ENCODE measurements at regions not wholly inside any gene's neighbourhood (a gene's known extent, or its start where the extent isn't known, plus 50 kb on each side); places are given as distances from the start of the nearest gene placed in this dataset.

- TF ChIP-seq EZH2phosphoT487 (IDR thresholded peaks at IDR 0.05; ENCODE audit: low read depth, severe bottlenecking, unreplicated experiment) (no peak), CTCF (IDR thresholded peaks at IDR 0.05; ENCODE audit: poor library complexity) (no peak), EZH2 (IDR thresholded peaks at IDR 0.05; ENCODE audit: borderline replicate concordance) (no peak)
- Histone ChIP-seq H3K36me3 (replicated peaks; ENCODE audit: insufficient read depth, low read depth) (no peaks in the 10 kb centered on the region), H3K4me1 (ENCODE audit: insufficient read depth) (peaks cover 18% of the 10 kb centered on the region), H2AFZ (no peak overlapping the region), H3K9me2 (replicated peaks; ENCODE audit: insufficient read depth) (no peaks in the 10 kb centered on the region), H4K20me1 (ENCODE audit: insufficient read depth, poor library complexity, severe bottlenecking) (no peaks in the 10 kb centered on the region), H3K4me3 (no peak overlapping the region), H3K79me2 (no peaks in the 10 kb centered on the region), H3K4me2 (no peak overlapping the region), H3K9me3 (ENCODE audit: low read depth) (no peaks in the 10 kb centered on the region), H3K27ac (no peak overlapping the region), H3K27me3 (no peaks in the 10 kb centered on the region)
- 60% methylated on average over 6 of the region's 6 CpGs for WGBS (ENCODE audit: low lambda C conversion rate, missing lambda C conversion rate)
- DNase-seq (ENCODE audit: low spot score): no peak
Observed at GRCh38 chr3:59446775-59447465, 397.1 kb upstream of the CFAP20DC start.

GRCh38 chr3:59444676-59445075 lies 394.9 kb upstream of the CFAP20DC start:
- H3K79me2 ChIP-seq: no peaks in the 10 kb centered on the region
- no peaks in the 10 kb centered on the region for H4K20me1 ChIP-seq (ENCODE audit: insufficient read depth, poor library complexity, severe bottlenecking)
- peaks cover 11% of the 10 kb centered on the region for H3K4me1 ChIP-seq (ENCODE audit: insufficient read depth)
- H3K27me3 ChIP-seq: no peaks in the 10 kb centered on the region
- no peak overlapping the region for H3K27ac ChIP-seq
- H3K4me2 ChIP-seq: no peak overlapping the region
- H3K9me3 ChIP-seq (ENCODE audit: low read depth): no peaks in the 10 kb centered on the region
- H3K36me3 ChIP-seq (replicated peaks; ENCODE audit: insufficient read depth, low read depth): no peaks in the 10 kb centered on the region
- DNase-seq (ENCODE audit: low spot score): no peak
- TF ChIP-seq EZH2phosphoT487 (IDR thresholded peaks at IDR 0.05; ENCODE audit: low read depth, severe bottlenecking, unreplicated experiment) (no peak), CTCF (IDR thresholded peaks at IDR 0.05; ENCODE audit: poor library complexity) (no peak), EZH2 (IDR thresholded peaks at IDR 0.05; ENCODE audit: borderline replicate concordance) (no peak)
- no peak overlapping the region for H2AFZ ChIP-seq
- 80% methylated on average over 2 of the region's 2 CpGs for WGBS (ENCODE audit: low lambda C conversion rate, missing lambda C conversion rate)
- H3K9me2 ChIP-seq (replicated peaks; ENCODE audit: insufficient read depth): no peaks in the 10 kb centered on the region
- no peak overlapping the region for H3K4me3 ChIP-seq

GRCh38 chr3:59444294-59444671 lies 394.5 kb upstream of the CFAP20DC start:
- Histone ChIP-seq H3K27me3 (no peaks in the 10 kb centered on the region), H4K20me1 (ENCODE audit: insufficient read depth, poor library complexity, severe bottlenecking) (no peaks in the 10 kb centered on the region), H3K36me3 (replicated peaks; ENCODE audit: insufficient read depth, low read depth) (no peaks in the 10 kb centered on the region), H3K4me3 (no peak overlapping the region), H3K9me3 (ENCODE audit: low read depth) (no peaks in the 10 kb centered on the region), H3K79me2 (no peaks in the 10 kb centered on the region), H2AFZ (no peak overlapping the region), H3K4me2 (no peak overlapping the region), H3K9me2 (replicated peaks; ENCODE audit: insufficient read depth) (no peaks in the 10 kb centered on the region), H3K4me1 (ENCODE audit: insufficient read depth) (peaks cover 11% of the 10 kb centered on the region), H3K27ac (no peak overlapping the region)
- WGBS (ENCODE audit: low lambda C conversion rate, missing lambda C conversion rate): 81% methylated on average over 1 of the region's 1 CpG
- no peak for DNase-seq (ENCODE audit: low spot score)
- TF ChIP-seq EZH2 (IDR thresholded peaks at IDR 0.05; ENCODE audit: borderline replicate concordance): no peak
- TF ChIP-seq EZH2phosphoT487 (IDR thresholded peaks at IDR 0.05; ENCODE audit: low read depth, severe bottlenecking, unreplicated experiment): no peak
- no peak for TF ChIP-seq CTCF (IDR thresholded peaks at IDR 0.05; ENCODE audit: poor library complexity)

All from hepatocyte (in vitro differentiated cells).